ENCODE measurements at regions not wholly inside any gene's neighbourhood (a gene's known extent, or its start where the extent isn't known, plus 50 kb on each side); places are given as distances from the start of the nearest gene placed in this dataset.
A peak's percentile ranks its signal among the peaks of the same experiment; 100 is the strongest.

DNA sequence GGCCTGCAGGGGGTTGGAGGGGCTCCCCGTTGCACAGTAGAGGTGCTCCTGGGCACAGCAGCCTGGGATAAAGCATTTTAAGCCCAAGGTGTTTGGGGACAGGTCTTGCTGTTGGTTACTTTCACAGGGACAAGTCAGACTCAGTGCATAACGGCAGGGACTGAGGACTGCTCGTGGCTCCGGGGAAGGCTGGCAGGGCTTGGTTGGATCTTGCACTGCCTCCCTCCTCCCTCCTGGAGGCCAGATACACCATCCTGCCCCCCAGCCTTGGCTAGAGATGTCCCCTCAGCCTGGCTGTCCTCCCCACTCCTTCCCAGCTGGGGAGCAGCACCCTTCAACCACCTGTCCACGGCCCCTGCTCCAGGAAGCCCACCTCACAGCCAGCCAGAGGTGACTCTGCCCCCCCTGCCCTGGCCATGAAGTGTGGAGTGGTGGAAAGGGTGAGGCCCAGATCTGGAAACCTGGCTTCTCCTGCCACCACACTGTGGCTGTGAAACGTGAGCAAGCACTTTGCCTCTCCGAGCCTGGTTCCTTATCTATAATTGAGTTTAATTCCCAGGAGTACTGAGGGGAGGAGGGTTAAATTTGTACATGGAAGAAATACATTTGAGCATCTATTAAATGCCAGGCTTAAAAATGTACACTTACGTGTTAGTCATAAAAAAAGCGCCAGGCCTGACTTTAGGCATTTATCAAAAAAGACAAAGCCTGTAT lies 67.1 kb upstream of the TAF1B start:
- DNase-seq = no peak
- TF ChIP-seq, protein P1, sequence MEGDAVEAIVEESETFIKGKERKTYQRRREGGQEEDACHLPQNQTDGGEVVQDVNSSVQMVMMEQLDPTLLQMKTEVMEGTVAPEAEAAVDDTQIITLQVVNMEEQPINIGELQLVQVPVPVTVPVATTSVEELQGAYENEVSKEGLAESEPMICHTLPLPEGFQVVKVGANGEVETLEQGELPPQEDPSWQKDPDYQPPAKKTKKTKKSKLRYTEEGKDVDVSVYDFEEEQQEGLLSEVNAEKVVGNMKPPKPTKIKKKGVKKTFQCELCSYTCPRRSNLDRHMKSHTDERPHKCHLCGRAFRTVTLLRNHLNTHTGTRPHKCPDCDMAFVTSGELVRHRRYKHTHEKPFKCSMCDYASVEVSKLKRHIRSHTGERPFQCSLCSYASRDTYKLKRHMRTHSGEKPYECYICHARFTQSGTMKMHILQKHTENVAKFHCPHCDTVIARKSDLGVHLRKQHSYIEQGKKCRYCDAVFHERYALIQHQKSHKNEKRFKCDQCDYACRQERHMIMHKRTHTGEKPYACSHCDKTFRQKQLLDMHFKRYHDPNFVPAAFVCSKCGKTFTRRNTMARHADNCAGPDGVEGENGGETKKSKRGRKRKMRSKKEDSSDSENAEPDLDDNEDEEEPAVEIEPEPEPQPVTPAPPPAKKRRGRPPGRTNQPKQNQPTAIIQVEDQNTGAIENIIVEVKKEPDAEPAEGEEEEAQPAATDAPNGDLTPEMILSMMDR (IDR thresholded peaks at IDR 0.05; ENCODE audit: borderline replicate concordance) = no peak
- Histone ChIP-seq H3K4me3 (no peak overlapping the region), H3K36me3 (no peaks in the 10 kb centered on the region), H3K4me1 (peaks cover 35% of the 10 kb centered on the region), H3K27me3 (ENCODE audit: low read depth) (no peaks in the 10 kb centered on the region), H3K27ac (replicated peaks) (no peak overlapping the region), H3K9me3 (replicated peaks) (no peaks in the 10 kb centered on the region)
- intact Hi-C loops (cut with micrococcal nuclease) = no loop called here

DNA sequence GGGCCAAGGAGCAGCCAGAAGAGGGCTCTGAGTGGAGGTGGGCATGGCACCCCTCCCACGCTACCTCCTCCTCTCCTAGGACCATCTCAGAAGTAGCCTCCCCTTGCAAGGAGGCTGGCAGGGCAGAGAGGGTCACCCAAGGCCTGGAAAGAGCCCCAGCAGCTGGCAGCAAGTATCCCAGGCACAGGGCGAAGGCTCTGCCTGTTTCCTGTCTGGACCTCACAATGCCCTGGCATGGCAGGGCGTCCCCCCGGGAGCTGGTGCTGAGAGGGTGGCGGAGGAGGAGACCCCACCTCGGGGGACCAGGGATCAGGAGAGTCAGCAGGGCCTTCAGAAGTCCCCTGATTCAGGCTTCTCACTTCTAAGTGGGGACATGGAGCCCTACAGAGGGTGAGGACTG lies 66.2 kb upstream of the TAF1B start:
- Histone ChIP-seq H3K27ac (replicated peaks) (no peak overlapping the region), H3K36me3 (no peaks in the 10 kb centered on the region), H3K4me3 (no peak overlapping the region), H3K4me1 (peaks cover 27% of the 10 kb centered on the region), H3K27me3 (ENCODE audit: low read depth) (no peaks in the 10 kb centered on the region), H3K9me3 (replicated peaks) (no peaks in the 10 kb centered on the region)
- TF ChIP-seq, protein P1 (IDR thresholded peaks at IDR 0.05; ENCODE audit: borderline replicate concordance) = no peak
- intact Hi-C loops (cut with micrococcal nuclease) = no loop called here
- no peak for DNase-seq

DNA sequence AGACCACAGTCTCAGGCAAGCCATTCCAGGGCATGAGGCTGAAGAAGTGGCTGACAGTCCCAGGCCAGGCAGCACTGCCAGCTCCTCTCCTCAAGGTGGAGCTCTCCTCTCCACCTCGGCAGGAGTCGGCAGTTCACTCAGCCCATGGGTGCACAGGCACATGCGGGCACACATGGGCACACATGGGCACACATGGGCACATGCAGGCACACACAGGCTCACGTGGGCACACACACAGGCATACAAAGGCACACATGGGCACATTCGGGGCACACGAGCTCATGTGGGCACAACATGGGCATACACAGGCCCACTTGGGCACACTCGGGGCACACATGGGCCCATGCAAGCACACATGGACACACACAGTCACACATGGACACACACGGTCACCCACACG lies 65.3 kb upstream of the TAF1B start:
- Histone ChIP-seq H3K9me3 (replicated peaks) (no peaks in the 10 kb centered on the region), H3K36me3 (no peaks in the 10 kb centered on the region), H3K4me1 (peaks cover 22% of the 10 kb centered on the region), H3K4me3 (no peak overlapping the region), H3K27me3 (ENCODE audit: low read depth) (no peaks in the 10 kb centered on the region), H3K27ac (replicated peaks) (no peak overlapping the region)
- intact Hi-C loops (cut with micrococcal nuclease) = no loop called here
- DNase-seq = no peak
- TF ChIP-seq, protein P1 (IDR thresholded peaks at IDR 0.05; ENCODE audit: borderline replicate concordance) = peak; percentile 49

DNA sequence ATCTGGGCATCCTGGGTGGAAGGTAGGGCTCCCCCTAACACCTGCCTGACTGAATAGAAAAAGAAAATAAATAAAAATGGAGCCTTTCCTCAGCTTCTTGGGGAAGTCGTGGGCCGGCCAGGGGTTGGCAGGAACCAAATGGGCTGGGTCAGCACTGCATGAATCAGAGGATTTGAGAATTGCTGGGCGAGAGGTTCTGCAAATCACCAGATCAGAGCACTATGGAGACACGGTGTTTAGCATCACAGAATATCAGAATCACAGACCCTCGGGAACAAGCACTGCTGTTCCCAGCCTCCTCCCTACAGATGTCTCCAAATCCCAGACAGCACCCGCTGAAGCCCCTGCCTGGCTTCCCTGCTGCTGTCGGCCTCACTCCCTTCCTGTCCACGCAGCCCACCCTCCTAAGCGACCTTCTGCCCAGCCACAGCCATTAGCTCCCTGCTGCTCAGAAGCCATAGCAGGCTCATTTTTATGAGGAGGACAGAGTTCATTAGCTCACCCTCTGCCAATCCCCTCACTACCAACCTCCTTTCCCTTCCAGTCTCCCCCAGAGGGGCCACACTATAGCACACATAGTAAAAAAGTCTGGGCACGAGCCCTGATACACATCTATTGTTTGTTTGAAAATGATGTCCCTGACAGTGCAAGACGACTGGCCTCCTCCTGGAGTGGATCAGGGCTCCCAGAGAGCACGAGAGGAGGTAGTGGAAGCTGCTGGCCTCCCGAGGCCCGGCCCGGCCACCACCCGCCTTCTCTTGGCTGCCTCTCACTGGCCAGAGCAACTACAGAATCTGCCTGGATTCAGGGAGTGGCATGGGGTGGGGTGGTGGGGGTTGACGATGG lies 64.6 kb upstream of the TAF1B start:
- Histone ChIP-seq H3K4me3 (no peak overlapping the region), H3K9me3 (replicated peaks) (no peaks in the 10 kb centered on the region), H3K27me3 (ENCODE audit: low read depth) (no peaks in the 10 kb centered on the region), H3K27ac (replicated peaks) (no peak overlapping the region), H3K36me3 (no peaks in the 10 kb centered on the region), H3K4me1 (peaks cover 15% of the 10 kb centered on the region)
- TF ChIP-seq, protein P1 (IDR thresholded peaks at IDR 0.05; ENCODE audit: borderline replicate concordance) = no peak
- no peak for DNase-seq
- intact Hi-C loops (cut with micrococcal nuclease) = no loop called here

DNA sequence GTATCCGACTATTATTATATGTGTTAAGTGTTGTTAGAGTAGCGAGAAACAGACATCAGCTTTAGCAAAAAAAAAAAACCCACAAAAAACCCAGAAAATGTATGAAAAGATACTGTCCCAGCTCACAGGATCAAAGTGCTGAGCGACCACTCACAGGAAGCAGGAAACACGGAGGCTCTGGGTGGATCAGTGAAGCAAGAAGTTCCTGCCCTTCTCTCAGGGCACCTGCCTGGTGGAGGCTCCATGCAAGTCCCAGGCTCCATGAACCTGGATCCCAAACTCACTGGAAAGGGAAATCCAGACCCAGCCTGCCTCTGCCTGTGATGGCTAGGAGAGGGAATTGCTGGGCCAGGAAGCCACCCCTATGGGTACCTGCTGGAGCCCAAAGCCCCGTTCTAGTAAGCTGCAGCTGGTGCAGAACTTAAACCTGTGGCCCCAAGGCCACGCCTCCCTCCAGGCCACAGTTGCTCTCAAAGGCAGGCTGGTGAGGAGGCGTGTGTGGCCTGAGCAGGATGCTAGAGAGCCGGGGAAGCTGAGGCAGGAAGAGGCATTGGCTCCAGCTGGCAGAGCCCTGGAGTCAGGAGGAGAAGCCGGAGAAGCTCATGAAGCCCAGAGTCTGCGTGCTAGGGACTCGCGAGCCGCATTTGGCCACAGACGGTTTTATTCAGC lies 63.5 kb upstream of the TAF1B start:
- no peaks in the 10 kb centered on the region for H3K9me3 ChIP-seq (replicated peaks)
- TF ChIP-seq, protein P1 (IDR thresholded peaks at IDR 0.05; ENCODE audit: borderline replicate concordance) = no peak
- peaks cover 6% of the 10 kb centered on the region for H3K4me1 ChIP-seq
- H3K4me3 ChIP-seq = no peak overlapping the region
- no peaks in the 10 kb centered on the region for H3K36me3 ChIP-seq
- intact Hi-C loops (cut with micrococcal nuclease) = no loop called here
- no peak for DNase-seq
- no peaks in the 10 kb centered on the region for H3K27me3 ChIP-seq (ENCODE audit: low read depth)
- no peak overlapping the region for H3K27ac ChIP-seq (replicated peaks)
